ENCODE measurements at regions not wholly inside any gene's neighbourhood (a gene's known extent, or its start where the extent isn't known, plus 50 kb on each side); places are given as distances from the start of the nearest gene placed in this dataset.

GRCh38 chr13:75202981-75203380 is 279.0 kb downstream of the TBC1D4 start:
- TF ChIP-seq, protein P1, sequence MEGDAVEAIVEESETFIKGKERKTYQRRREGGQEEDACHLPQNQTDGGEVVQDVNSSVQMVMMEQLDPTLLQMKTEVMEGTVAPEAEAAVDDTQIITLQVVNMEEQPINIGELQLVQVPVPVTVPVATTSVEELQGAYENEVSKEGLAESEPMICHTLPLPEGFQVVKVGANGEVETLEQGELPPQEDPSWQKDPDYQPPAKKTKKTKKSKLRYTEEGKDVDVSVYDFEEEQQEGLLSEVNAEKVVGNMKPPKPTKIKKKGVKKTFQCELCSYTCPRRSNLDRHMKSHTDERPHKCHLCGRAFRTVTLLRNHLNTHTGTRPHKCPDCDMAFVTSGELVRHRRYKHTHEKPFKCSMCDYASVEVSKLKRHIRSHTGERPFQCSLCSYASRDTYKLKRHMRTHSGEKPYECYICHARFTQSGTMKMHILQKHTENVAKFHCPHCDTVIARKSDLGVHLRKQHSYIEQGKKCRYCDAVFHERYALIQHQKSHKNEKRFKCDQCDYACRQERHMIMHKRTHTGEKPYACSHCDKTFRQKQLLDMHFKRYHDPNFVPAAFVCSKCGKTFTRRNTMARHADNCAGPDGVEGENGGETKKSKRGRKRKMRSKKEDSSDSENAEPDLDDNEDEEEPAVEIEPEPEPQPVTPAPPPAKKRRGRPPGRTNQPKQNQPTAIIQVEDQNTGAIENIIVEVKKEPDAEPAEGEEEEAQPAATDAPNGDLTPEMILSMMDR (IDR thresholded peaks at IDR 0.05), result no peak
- no peak for TF ChIP-seq EP300 (IDR thresholded peaks at IDR 0.05; ENCODE audit: borderline replicate concordance in 1 of 2, low read depth in 1 of 2, low read length in 1 of 2)
- TF ChIP-seq YY1 (IDR thresholded peaks at IDR 0.05; ENCODE audit: low read depth), result no peak
- TF ChIP-seq MXI1 (IDR thresholded peaks at IDR 0.05; ENCODE audit: low read depth, low read length), result no peak
- TF ChIP-seq EZH2phosphoT487 (IDR thresholded peaks at IDR 0.05; ENCODE audit: borderline replicate concordance, low read depth), result no peak
- TF ChIP-seq MAX (IDR thresholded peaks at IDR 0.05; ENCODE audit: low read depth), result no peak
